Sigmoid colon (tissue), 6 donors: ENCODE measurements at regions not wholly inside any gene's neighbourhood (a gene's known extent, or its start where the extent isn't known, plus 50 kb on each side); places are given as distances from the start of the nearest gene placed in this dataset.
"Not testable (repeated sequence)": the region's sequence is repeated elsewhere in the genome, so short reads cannot be mapped to it uniquely, and the experiment has no call there.

ENCODE experiments used
- DNase-seq: peaks from one replicate; pipeline ENCODE4 v3.0.0-alpha.2; 2019
- H3K27ac ChIP-seq, 4 donors: fragments of 200-600 bp; sonication (generic); one replicate each; pipeline ENCODE4 v1.5.1; 2016 to 2019; ENCODE audit warnings: mild to moderate bottlenecking in 1 of 4
- H3K27me3 ChIP-seq, 3 donors: fragments of 200-600 bp; sonication (generic); one replicate each; pipeline ENCODE4 v1.5.1; 2019; ENCODE audit warnings: mild to moderate bottlenecking in 1 of 3
- H3K36me3 ChIP-seq, 4 donors: fragments of 200-600 bp; sonication (generic); one replicate each; pipeline ENCODE4 v1.5.1; 2016 to 2019
- H3K4me1 ChIP-seq, 4 donors: fragments of 200-600 bp; sonication (generic); one replicate each; pipeline ENCODE4 v1.5.1; 2017 to 2019
- H3K4me3 ChIP-seq, 4 donors: fragments of 200-600 bp; sonication (generic); one replicate each; pipeline ENCODE4 v1.5.1; 2017 to 2019; ENCODE audit warnings: mild to moderate bottlenecking in 2 of 4, moderate library complexity in 1 of 4
- H3K9me3 ChIP-seq, 4 donors: fragments of 200-600 bp in 3 of 4; sonication (generic) in 3 of 4; one replicate each; pipeline versions ENCODE4 v1.5.1 to v1.6.1; 2013 to 2019
- CTCF ChIP-seq, 4 experiments: fragments of 450-650 bp in 3 of 4; fragments of 200-600 bp in 1 of 4; IDR thresholded peaks; one replicate each; pipeline ENCODE4 v1.5.1; 2016 to 2019; ENCODE audit warnings: antibody characterized with exemption in 4 of 4, mild to moderate bottlenecking in 3 of 4, moderate library complexity in 2 of 4
- EP300 ChIP-seq, 4 donors: sonication (generic); formaldehyde crosslinking; IDR thresholded peaks; one replicate each; pipeline ENCODE4 v1.6.1; 2017; ENCODE audit warnings: antibody characterized with exemption in 4 of 4
- POLR2A ChIP-seq, 2 donors: fragments of 450-650 bp; IDR thresholded peaks; one replicate each; pipeline ENCODE4 v1.6.1; 2016; ENCODE audit warnings: antibody characterized with exemption in 2 of 2, mild to moderate bottlenecking in 2 of 2, moderate library complexity in 2 of 2
- POLR2AphosphoS5 ChIP-seq, 4 donors: sonication (generic); formaldehyde crosslinking; IDR thresholded peaks; one replicate each; pipeline ENCODE4 v1.6.1; 2017; ENCODE audit warnings: antibody characterized with exemption in 4 of 4
- WGBS, 2 donors: extraction: QIAGEN DNeasy Blood & Tissue Kit; methylation state at CpG; one replicate each; pipeline ENCODE4 v1.1.7; 2013; 5-methylcytosine and 5-hydroxymethylcytosine counted together
- intact Hi-C: fragments of 100-400 bp; cut with DNase I; formaldehyde crosslinking; loops from one replicate; pipeline ENCODE4 v1.15.1; 2023
- donor health status: healthy with polysubstance abuse.
- donor health status: healthy.

GRCh38 chr12:93237235-93237915 is 140.3 kb upstream of the NUDT4 start:
- intact Hi-C loops = no loop called here
- H3K27ac ChIP-seq = no peak overlapping the region

GRCh38 chr12:93238512-93239262 is 139.0 kb upstream of the NUDT4 start:
- H3K36me3 ChIP-seq, H3K9me3 ChIP-seq, H3K4me1 ChIP-seq, H3K4me3 ChIP-seq, intact Hi-C loops, H3K27me3 ChIP-seq, DNase-seq, H3K27ac ChIP-seq: not testable (repeated sequence)
- 95 to 97% methylated on average over 6 of the region's 6 CpGs for WGBS, 2 donors

More at GRCh38 chr12:93237235-93237915, 140.3 kb upstream of the NUDT4 start:
- Histone ChIP-seq H3K4me1 (no peaks in the 10 kb centered on the region), H3K27me3 (no peaks in the 10 kb centered on the region), H3K9me3 (peaks cover 0 to 3% (median 2%) of the 10 kb centered on the region in 4 donors), H3K36me3 (no peaks in the 10 kb centered on the region), H3K4me3 (no peak overlapping the region)
- no peak for DNase-seq
- 90 to 93% methylated on average over 4 of the region's 4 CpGs for WGBS, 2 donors
- TF ChIP-seq CTCF (IDR thresholded peaks at IDR 0.05) = no peak
- TF ChIP-seq EP300 (IDR thresholded peaks at IDR 0.05) = no peak

- DNase-seq, H3K27ac ChIP-seq, H3K9me3 ChIP-seq, H3K4me3 ChIP-seq, intact Hi-C loops, H3K27me3 ChIP-seq, H3K36me3 ChIP-seq: not testable (repeated sequence)
- 97 to 98% methylated on average over 2 of the region's 2 CpGs for WGBS, 2 donors
- peaks cover 0 to 19% (median 17%) of the 10 kb centered on the region in 4 donors for H3K4me1 ChIP-seq
These were observed 137.9 kb upstream of the NUDT4 start for GRCh38 chr12:93239789-93240188.

GRCh38 chr12:93242154-93242972 is 135.4 kb upstream of the NUDT4 start:
- intact Hi-C loops = no loop called here
- no peak overlapping the region for H3K4me3 ChIP-seq
- H3K27ac ChIP-seq = no peak overlapping the region
- TF ChIP-seq POLR2AphosphoS5 (IDR thresholded peaks at IDR 0.05) = no peak
- TF ChIP-seq EP300 (IDR thresholded peaks at IDR 0.05) = no peak
- TF ChIP-seq CTCF (IDR thresholded peaks at IDR 0.05) = no peak
- TF ChIP-seq POLR2A (IDR thresholded peaks at IDR 0.05) = no peak
- H3K27me3 ChIP-seq = no peaks in the 10 kb centered on the region
- H3K36me3 ChIP-seq = no peaks in the 10 kb centered on the region
- H3K9me3 ChIP-seq = peaks cover 0 to 3% (median 2%) of the 10 kb centered on the region in 4 donors
- 75 to 80% methylated on average over 6 of the region's 6 CpGs for WGBS, 2 donors
- H3K4me1 ChIP-seq = peaks cover 0 to 19% (median 17%) of the 10 kb centered on the region in 4 donors
- no peak for DNase-seq

- no peak for DNase-seq
- peaks cover 0 to 19% (median 17%) of the 10 kb centered on the region in 4 donors for H3K4me1 ChIP-seq
- no peak overlapping the region for H3K4me3 ChIP-seq
- H3K9me3 ChIP-seq = peaks cover 0 to 3% (median 0%) of the 10 kb centered on the region in 4 donors
- no peak for TF ChIP-seq POLR2AphosphoS5 (IDR thresholded peaks at IDR 0.05)
- TF ChIP-seq CTCF (IDR thresholded peaks at IDR 0.05) = no peak
- no peak for TF ChIP-seq POLR2A (IDR thresholded peaks at IDR 0.05)
- no peak for TF ChIP-seq EP300 (IDR thresholded peaks at IDR 0.05)
- H3K36me3 ChIP-seq = no peaks in the 10 kb centered on the region
- intact Hi-C loops = no loop called here
- H3K27me3 ChIP-seq = no peaks in the 10 kb centered on the region
- H3K27ac ChIP-seq = peak overlapping the region in 2 of 4 donors; percentile 30 to 44
- 80 to 81% methylated on average over 3 of the region's 3 CpGs for WGBS, 2 donors
These were observed 134.4 kb upstream of the NUDT4 start for GRCh38 chr12:93243382-93243688.
